HCT116 (cell line): ENCODE measurements at regions not wholly inside any gene's neighbourhood (a gene's known extent, or its start where the extent isn't known, plus 50 kb on each side); places are given as distances from the start of the nearest gene placed in this dataset.

ENCODE experiments used
- ATAC-seq: fragments of 200-7000 bp; cut with Tn5 transposase; 2 replicates; pipeline ENCODE4 v1.9.1; 2020; ENCODE audit warnings: mild to moderate bottlenecking, moderate library complexity
- BruUV-seq: library from RNA; stranded (reverse); fragments of 400-500 nt; replicated peaks from 2 replicates; lab custom pipeline; 2021; lab: Mats Ljungman, UMichigan
- CTCF ChIA-PET: fragments of 300-600 bp; sonication (Branson Sonifier 250); formaldehyde crosslinking; loops from one replicate; lab custom pipeline; 2021; ENCODE audit warnings: antibody characterized with exemption; lab: Charles Lee
- POLR2A ChIA-PET: fragments of 300-600, 350-600 bp; sonication (Branson Sonifier 250); formaldehyde crosslinking; loops from one replicate; lab custom pipeline; 2021; ENCODE audit warnings: antibody characterized with exemption; lab: Charles Lee
- RAD21 ChIA-PET, 2 experiments: fragments of 300-600 bp; sonication (Branson Sonifier 250); formaldehyde crosslinking; loops; one replicate each; lab custom pipeline; 2023; ENCODE audit warnings: low total read pairs in 2 of 2; ENCODE audit not compliant: uncharacterized antibody in 2 of 2, unreplicated experiment in 2 of 2, low non-redundant PET in 1 of 2; lab: Charles Lee
- DNase-seq: peaks from one replicate; pipeline ENCODE4 v3.0.0-alpha.2; 2010; ENCODE audit warnings: low read depth, low spot score
- H2AFZ ChIP-seq: fragments of 200-600 bp; shearing (Covaris generic), sonication (generic); 2 replicates; pipeline ENCODE4 v1.6.1; 2017; ENCODE audit warnings: low read depth, mixed run types, mixed read lengths, antibody characterized with exemption, low read length; ENCODE audit not compliant: poor library complexity, severe bottlenecking
- H3K27ac ChIP-seq: 2 replicates; pipeline ENCODE4 v1.5.1; 2012; ENCODE audit warnings: low read depth, low read length
- H3K27me3 ChIP-seq: fragments of 200-600 bp; sonication (generic); 2 replicates; pipeline ENCODE4 v1.6.1; 2016; ENCODE audit warnings: mixed run types, low read length, mixed read lengths; ENCODE audit not compliant: insufficient read depth
- H3K36me3 ChIP-seq, 2 experiments: fragments of 200-500 bp in 1 of 2; fragments of 200-600 bp in 1 of 2; sonication (Bioruptor generic) in 1 of 2; sonication (generic) in 1 of 2; 2 replicates each; pipeline versions ENCODE4 v1.5.1 to v1.6.1; 2014 to 2016; ENCODE audit warnings: low read length in 2 of 2, inconsistent platforms in 1 of 2, mixed read lengths in 1 of 2, mixed run types in 1 of 2; ENCODE audit not compliant: insufficient read depth in 2 of 2, control insufficient read depth in 1 of 2
- H3K4me1 ChIP-seq, 2 experiments: fragments of 200-600 bp in 1 of 2; sonication (generic) in 1 of 2; 2 replicates each; pipeline versions ENCODE4 v1.5.1 to v1.6.1; 2012 to 2017; ENCODE audit warnings: low read length in 2 of 2, inconsistent platforms in 1 of 2, mild to moderate bottlenecking in 1 of 2, mixed read lengths in 1 of 2, mixed run types in 1 of 2, moderate library complexity in 1 of 2; ENCODE audit not compliant: insufficient read depth in 2 of 2, control insufficient read depth in 1 of 2
- H3K4me2 ChIP-seq: fragments of 200-600 bp; sonication (generic); 2 replicates; pipeline ENCODE4 v1.6.1; 2017; ENCODE audit warnings: mixed run types, low read length, mixed read lengths
- H3K4me3 ChIP-seq, 2 experiments: fragments of 200-600 bp in 1 of 2; sonication (generic) in 1 of 2; replicated peaks in 1 of 2; 2 replicates each; pipeline ENCODE4 v1.5.1; 2011 to 2016; ENCODE audit warnings: low read length in 2 of 2, control low read depth in 1 of 2, low read depth in 1 of 2, mild to moderate bottlenecking in 1 of 2, mixed read lengths in 1 of 2, mixed run types in 1 of 2
- H3K79me2 ChIP-seq: fragments of 200-600 bp; sonication (generic); 2 replicates; pipeline ENCODE4 v1.6.1; 2017; ENCODE audit warnings: mild to moderate bottlenecking, mixed run types, low read length, moderate library complexity, mixed read lengths; ENCODE audit not compliant: insufficient read depth
- H3K9ac ChIP-seq: fragments of 200-600 bp; sonication (generic); 2 replicates; pipeline ENCODE4 v1.6.1; 2016; ENCODE audit warnings: low read length, mixed read lengths
- H3K9me2 ChIP-seq: fragments of 200-600 bp; sonication (generic), shearing (Covaris generic); 2 replicates; pipeline ENCODE4 v1.6.1; 2017; ENCODE audit warnings: mixed run types, mild to moderate bottlenecking, moderate library complexity; ENCODE audit not compliant: insufficient read depth
- H3K9me3 ChIP-seq, 2 experiments: fragments of 200-500 bp in 1 of 2; fragments of 200-600 bp in 1 of 2; sonication (Bioruptor generic) in 1 of 2; sonication (generic) in 1 of 2; 2 replicates each; pipeline ENCODE4 v1.6.1; 2014 to 2017; ENCODE audit warnings: low read length in 2 of 2, mixed read lengths in 2 of 2, inconsistent platforms in 1 of 2, low read depth in 1 of 2, mild to moderate bottlenecking in 1 of 2, mixed run types in 1 of 2, moderate library complexity in 1 of 2; ENCODE audit not compliant: control insufficient read depth in 1 of 2, insufficient read depth in 1 of 2
- H4K20me1 ChIP-seq: fragments of 200-600 bp; sonication (generic), shearing (Covaris generic); 2 replicates; pipeline ENCODE4 v1.6.1; 2017; ENCODE audit warnings: mixed run types, mild to moderate bottlenecking, moderate library complexity; ENCODE audit not compliant: insufficient read depth
- CBX3 ChIP-seq: IDR thresholded peaks from 2 replicates; pipeline ENCODE4 v1.6.1; 2012; ENCODE audit warnings: low read depth
- CEBPB ChIP-seq: IDR thresholded peaks from 2 replicates; pipeline ENCODE4 v1.6.1; 2012; ENCODE audit warnings: low read depth
- ELF1 ChIP-seq: IDR thresholded peaks from 2 replicates; pipeline ENCODE4 v1.6.1; 2012; ENCODE audit warnings: low read depth, borderline replicate concordance
- EZH2 ChIP-seq: fragments of 200-600 bp; sonication (generic); IDR thresholded peaks from 2 replicates; pipeline ENCODE4 v1.6.1; 2017; ENCODE audit warnings: antibody characterized with exemption, mixed run types
- EZH2phosphoT487 ChIP-seq: fragments of 200-600 bp; IDR thresholded peaks from 2 replicates; pipeline ENCODE4 v1.6.1; 2018; ENCODE audit warnings: antibody characterized with exemption, borderline replicate concordance
- FOSL1 ChIP-seq: IDR thresholded peaks from 2 replicates; pipeline ENCODE4 v1.6.1; 2012; ENCODE audit warnings: low read depth
- JUND ChIP-seq: IDR thresholded peaks from 2 replicates; pipeline ENCODE4 v1.6.1; 2012
- MAX ChIP-seq: IDR thresholded peaks from 2 replicates; pipeline ENCODE4 v1.6.1; 2012
- POLR2A ChIP-seq: IDR thresholded peaks from 2 replicates; pipeline ENCODE4 v1.7.0; 2011; ENCODE audit warnings: borderline replicate concordance; ENCODE audit not compliant: insufficient read depth, insufficient read length; ENCODE audit errors: extremely low read depth
- RAD21 ChIP-seq: IDR thresholded peaks from 2 replicates; pipeline ENCODE4 v1.6.1; 2012; ENCODE audit warnings: low read depth, mild to moderate bottlenecking
- REST ChIP-seq: IDR thresholded peaks from 2 replicates; pipeline ENCODE4 v1.6.1; 2012; ENCODE audit warnings: low read depth
- SP1 ChIP-seq: IDR thresholded peaks from 2 replicates; pipeline ENCODE4 v1.6.1; 2012; ENCODE audit warnings: low read depth
- YY1 ChIP-seq: IDR thresholded peaks from 2 replicates; pipeline ENCODE4 v1.6.1; 2011; ENCODE audit warnings: low read length, low read depth, moderate library complexity, mild to moderate bottlenecking; ENCODE audit not compliant: insufficient replicate concordance; ENCODE audit errors: extremely low read depth
- ZFX ChIP-seq: fragments of 450-650 bp; IDR thresholded peaks from 2 replicates; pipeline ENCODE4 v1.6.1; 2017
- ZNF274 ChIP-seq: fragments of 200-500 bp; sonication (Bioruptor generic); IDR thresholded peaks from 2 replicates; pipeline ENCODE4 v1.6.1; 2014; ENCODE audit warnings: mild to moderate bottlenecking, low read depth, low read length, inconsistent platforms
- intact Hi-C: fragments of 100-400 bp; cut with micrococcal nuclease; formaldehyde crosslinking; loops from 2 replicates; pipeline ENCODE4 v1.10.0; 2022
- TF ChIP-seq, protein P1 (sequence below): IDR thresholded peaks from 2 replicates; pipeline ENCODE4 v1.6.1; 2012

- DNase-seq (no peak), ATAC-seq (no peak)
- intact Hi-C loops, result no loop called here
- ChIA-PET POLR2A (no interaction called here), RAD21 (no interaction called here), CTCF (no interaction called here)
- Histone ChIP-seq H3K36me3 (no peaks in the 10 kb centered on the region), H3K27me3 (peaks cover 38% of the 10 kb centered on the region), H3K4me3 (no peak overlapping the region), H3K4me2 (no peak overlapping the region), H3K9me3 (no peaks in the 10 kb centered on the region), H2AFZ (no peak overlapping the region)
- TF ChIP-seq, protein P1, sequence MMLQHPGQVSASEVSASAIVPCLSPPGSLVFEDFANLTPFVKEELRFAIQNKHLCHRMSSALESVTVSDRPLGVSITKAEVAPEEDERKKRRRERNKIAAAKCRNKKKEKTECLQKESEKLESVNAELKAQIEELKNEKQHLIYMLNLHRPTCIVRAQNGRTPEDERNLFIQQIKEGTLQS, result no peak
- TF ChIP-seq CBX3, result no peak
- peak; percentile 19; the same call in 1 of the 2 replicates for TF ChIP-seq RAD21
- TF ChIP-seq FOSL1, result no peak
- TF ChIP-seq YY1, result no peak
- TF ChIP-seq, all 23 proteins: peak for 1
- H3K9ac ChIP-seq, result no peak overlapping the region
- no peaks in the 10 kb centered on the region for H3K9me2 ChIP-seq
- BruUV-seq, result no TSS peak
- H3K27ac ChIP-seq, result no peak overlapping the region
- H3K79me2 ChIP-seq, result no peaks in the 10 kb centered on the region
- no peaks in the 10 kb centered on the region for H4K20me1 ChIP-seq
- no peaks in the 10 kb centered on the region for H3K4me1 ChIP-seq
Observed at GRCh38 chr2:217623281-217623912, 379.4 kb downstream of the TNS1 start.

- BruUV-seq, result no TSS peak
- Histone ChIP-seq H3K36me3 (no peaks in the 10 kb centered on the region), H3K9me3 (no peaks in the 10 kb centered on the region), H3K27ac (no peak overlapping the region)
- intact Hi-C loops, result no loop called here
- DNase-seq, result no peak
- RAD21 ChIA-PET, result no interaction called here
- TF ChIP-seq ZFX (no peak), ZNF274 (no peak), SP1 (no peak), JUND (no peak), YY1 (no peak), EZH2 (no peak), CEBPB (no peak), POLR2A (no peak), MAX (no peak), EZH2phosphoT487 (no peak), ELF1 (no peak), REST (no peak)
- TF ChIP-seq, protein P1, result no peak
- TF ChIP-seq, all 23 proteins: peak for 0
- Histone ChIP-seq H3K4me1 (no peaks in the 10 kb centered on the region), H3K9me2 (no peaks in the 10 kb centered on the region), H3K79me2 (no peaks in the 10 kb centered on the region), H3K4me2 (no peak overlapping the region), H3K4me3 (no peak overlapping the region), H2AFZ (no peak overlapping the region), H3K27me3 (peaks cover 39% of the 10 kb centered on the region), H4K20me1 (no peaks in the 10 kb centered on the region), H3K9ac (no peak overlapping the region)
- ATAC-seq, result no peak
- ChIA-PET CTCF (no interaction called here), POLR2A (no interaction called here)
Observed at GRCh38 chr2:217622205-217623060, 380.4 kb downstream of the TNS1 start.
